ENCODE measurements at regions not wholly inside any gene's neighbourhood (a gene's known extent, or its start where the extent isn't known, plus 50 kb on each side); places are given as distances from the start of the nearest gene placed in this dataset.

GRCh38 chr7:46557295-46557711 lies 636.2 kb upstream of the IGFBP3 start:
- no peak overlapping the region for H3K4me2 ChIP-seq (ENCODE audit: insufficient read depth, low read length)
- H3K27ac ChIP-seq (ENCODE audit: low read depth, low read length) = peak overlapping the region; percentile 3
- no peaks in the 10 kb centered on the region for H3K79me2 ChIP-seq (ENCODE audit: insufficient read depth, low read length)
- H3K27me3 ChIP-seq (ENCODE audit: insufficient read depth, low read length) = no peaks in the 10 kb centered on the region
- no peak for TF ChIP-seq CTCF (IDR thresholded peaks at IDR 0.05; ENCODE audit: extremely low read depth, low read depth, low read length)
- H3K4me3 ChIP-seq (ENCODE audit: insufficient read depth, low read length) = no peak overlapping the region
- no peak for DNase-seq (ENCODE audit: insufficient read length, low spot score, missing footprints)
- H3K4me1 ChIP-seq (ENCODE audit: insufficient read depth, low read length) = peaks cover 29% of the 10 kb centered on the region
- H3K9me3 ChIP-seq (ENCODE audit: low read depth, low read length) = no peaks in the 10 kb centered on the region
- H4K20me1 ChIP-seq (ENCODE audit: insufficient read depth, low read length) = no peaks in the 10 kb centered on the region
- H2AFZ ChIP-seq (ENCODE audit: low read length) = peak overlapping the region; percentile 15
- no peaks in the 10 kb centered on the region for H3K36me3 ChIP-seq (ENCODE audit: insufficient read depth, low read length)

GRCh38 chr7:46554688-46555422 lies 633.8 kb upstream of the IGFBP3 start:
- no peak for DNase-seq (ENCODE audit: insufficient read length, low spot score, missing footprints)
- no peak for TF ChIP-seq CTCF (IDR thresholded peaks at IDR 0.05; ENCODE audit: extremely low read depth, low read depth, low read length)
- Histone ChIP-seq H3K9me3 (ENCODE audit: low read depth, low read length) (no peaks in the 10 kb centered on the region), H3K4me3 (ENCODE audit: insufficient read depth, low read length) (no peak overlapping the region), H3K27me3 (ENCODE audit: insufficient read depth, low read length) (no peaks in the 10 kb centered on the region), H4K20me1 (ENCODE audit: insufficient read depth, low read length) (no peaks in the 10 kb centered on the region), H3K79me2 (ENCODE audit: insufficient read depth, low read length) (no peaks in the 10 kb centered on the region), H3K4me2 (ENCODE audit: insufficient read depth, low read length) (no peak overlapping the region), H3K36me3 (ENCODE audit: insufficient read depth, low read length) (no peaks in the 10 kb centered on the region), H3K27ac (ENCODE audit: low read depth, low read length) (peak overlapping the region; percentile 43), H3K4me1 (ENCODE audit: insufficient read depth, low read length) (peaks cover 29% of the 10 kb centered on the region), H2AFZ (ENCODE audit: low read length) (no peak overlapping the region)

DNA sequence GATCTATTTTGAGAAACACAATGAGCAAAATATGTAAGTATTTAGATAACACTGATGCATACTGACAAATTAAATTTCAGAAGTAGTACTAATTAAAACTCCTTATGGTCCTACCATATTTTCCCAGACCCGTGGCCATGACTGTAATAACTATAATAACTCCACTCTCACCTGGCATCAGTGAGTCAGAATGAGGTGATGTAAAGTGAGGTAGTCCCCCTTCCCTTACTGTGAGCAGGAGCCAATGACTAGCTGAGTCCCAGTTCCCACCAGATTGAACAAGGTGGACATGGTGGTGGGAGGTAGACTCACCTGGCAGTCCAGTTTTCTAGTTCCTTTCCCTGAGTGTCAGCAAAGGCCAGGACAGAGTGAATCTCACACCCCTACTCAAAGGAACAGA lies 630.5 kb upstream of the IGFBP3 start:
- DNase-seq (ENCODE audit: insufficient read length, low spot score, missing footprints) = no peak
- Histone ChIP-seq H3K27me3 (ENCODE audit: insufficient read depth, low read length) (no peaks in the 10 kb centered on the region), H3K4me2 (ENCODE audit: insufficient read depth, low read length) (no peak overlapping the region), H2AFZ (ENCODE audit: low read length) (no peak overlapping the region), H3K79me2 (ENCODE audit: insufficient read depth, low read length) (no peaks in the 10 kb centered on the region), H3K9me3 (ENCODE audit: low read depth, low read length) (no peaks in the 10 kb centered on the region), H3K4me3 (ENCODE audit: insufficient read depth, low read length) (no peak overlapping the region), H3K36me3 (ENCODE audit: insufficient read depth, low read length) (no peaks in the 10 kb centered on the region), H3K27ac (ENCODE audit: low read depth, low read length) (no peak overlapping the region), H3K4me1 (ENCODE audit: insufficient read depth, low read length) (peaks cover 6% of the 10 kb centered on the region), H4K20me1 (ENCODE audit: insufficient read depth, low read length) (no peaks in the 10 kb centered on the region)
- TF ChIP-seq CTCF (IDR thresholded peaks at IDR 0.05; ENCODE audit: extremely low read depth, low read depth, low read length) = no peak

GRCh38 chr7:46550864-46551263 lies 629.8 kb upstream of the IGFBP3 start:
- DNase-seq (ENCODE audit: insufficient read length, low spot score, missing footprints) = no peak
- Histone ChIP-seq H3K4me2 (ENCODE audit: insufficient read depth, low read length) (no peak overlapping the region), H3K27ac (ENCODE audit: low read depth, low read length) (no peak overlapping the region), H3K36me3 (ENCODE audit: insufficient read depth, low read length) (no peaks in the 10 kb centered on the region), H4K20me1 (ENCODE audit: insufficient read depth, low read length) (no peaks in the 10 kb centered on the region), H3K9me3 (ENCODE audit: low read depth, low read length) (no peaks in the 10 kb centered on the region), H3K27me3 (ENCODE audit: insufficient read depth, low read length) (no peaks in the 10 kb centered on the region), H3K4me1 (ENCODE audit: insufficient read depth, low read length) (peaks cover 10% of the 10 kb centered on the region), H3K4me3 (ENCODE audit: insufficient read depth, low read length) (no peak overlapping the region), H3K79me2 (ENCODE audit: insufficient read depth, low read length) (no peaks in the 10 kb centered on the region), H2AFZ (ENCODE audit: low read length) (peak overlapping the region; percentile 33)
- TF ChIP-seq CTCF (IDR thresholded peaks at IDR 0.05; ENCODE audit: extremely low read depth, low read depth, low read length) = no peak

Data from osteoblast (primary cell).